NCI-H2081 treated with DMSO at 0.1 percent for 48 hours (cell line): ENCODE measurements at regions not wholly inside any gene's neighbourhood (a gene's known extent, or its start where the extent isn't known, plus 50 kb on each side); places are given as distances from the start of the nearest gene placed in this dataset.
"Not testable (repeated sequence)": the region's sequence is repeated elsewhere in the genome, so short reads cannot be mapped to it uniquely, and the experiment has no call there.

Experiments used
- DNase-seq: peaks from one replicate; lab custom pipeline; 2025; lab: John Stamatoyannopoulos, UW

DNA sequence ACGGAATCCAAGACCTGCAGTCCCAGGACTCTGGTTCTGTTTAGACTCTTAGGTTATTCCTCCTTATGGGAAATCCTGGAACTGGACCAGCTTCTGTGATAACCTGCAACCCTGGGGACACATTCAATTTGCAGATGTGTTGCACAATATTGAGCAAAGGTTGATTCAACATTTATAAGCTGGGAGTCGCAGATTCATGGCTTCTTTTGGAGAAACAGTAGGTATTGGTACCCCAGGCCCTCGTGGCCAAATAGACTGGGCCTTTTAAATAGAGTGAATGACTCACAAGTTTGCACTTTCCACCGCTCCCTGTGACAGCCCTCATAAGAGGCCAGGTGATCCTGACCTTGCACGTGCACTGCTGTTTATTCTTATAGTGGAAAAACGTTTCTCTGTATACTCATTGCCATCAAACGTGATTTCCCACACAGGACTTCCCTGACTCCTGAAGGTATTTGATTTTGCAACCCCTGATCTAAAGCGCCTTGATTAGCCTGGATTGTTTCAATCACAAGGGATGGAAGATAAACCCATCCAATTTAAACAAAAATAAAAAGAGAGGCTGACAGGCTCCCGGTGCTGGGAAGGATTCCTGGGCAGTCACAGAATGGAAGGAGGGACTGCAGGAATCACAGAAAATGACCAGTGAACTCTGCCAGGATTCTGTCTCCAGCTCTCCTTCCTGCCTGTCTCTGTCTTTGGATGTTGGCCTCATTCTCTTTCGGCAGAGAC lies 98.0 kb downstream of the VCPKMT start:
- no peak for DNase-seq

DNA sequence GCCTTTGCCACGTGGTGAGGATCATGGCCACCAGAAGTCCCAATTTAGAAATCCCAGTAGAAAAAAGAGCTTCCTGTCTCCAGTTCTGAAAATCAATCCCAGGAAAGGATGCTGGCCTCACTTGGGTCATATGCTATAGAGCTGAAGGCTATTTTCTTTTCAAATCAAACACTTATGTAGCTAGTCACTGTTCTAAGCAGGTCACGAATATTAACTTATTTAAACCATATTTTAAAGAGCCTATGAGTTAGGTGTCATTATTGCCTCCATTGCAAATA lies 97.5 kb downstream of the VCPKMT start:
- DNase-seq, result no peak

DNA sequence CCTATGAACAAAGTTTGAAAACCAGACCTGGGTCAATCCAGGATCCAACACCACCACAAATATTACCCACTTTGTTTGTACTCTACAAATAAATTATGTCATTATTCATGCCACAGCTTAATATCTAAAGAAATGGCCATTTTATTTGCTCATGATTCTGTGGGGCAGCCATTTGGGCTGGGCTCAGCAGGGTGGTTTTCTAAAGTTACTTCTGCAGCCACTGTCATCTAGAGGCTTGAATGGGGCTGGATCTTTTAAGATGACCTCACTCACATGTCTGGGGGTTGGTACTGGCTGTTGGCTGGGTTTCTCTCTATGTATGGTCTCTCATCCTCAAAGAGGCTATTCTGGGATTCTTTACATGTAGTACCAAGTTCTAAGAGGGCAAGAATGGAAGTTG lies 96.2 kb downstream of the VCPKMT start:
- DNase-seq, result no peak

DNA sequence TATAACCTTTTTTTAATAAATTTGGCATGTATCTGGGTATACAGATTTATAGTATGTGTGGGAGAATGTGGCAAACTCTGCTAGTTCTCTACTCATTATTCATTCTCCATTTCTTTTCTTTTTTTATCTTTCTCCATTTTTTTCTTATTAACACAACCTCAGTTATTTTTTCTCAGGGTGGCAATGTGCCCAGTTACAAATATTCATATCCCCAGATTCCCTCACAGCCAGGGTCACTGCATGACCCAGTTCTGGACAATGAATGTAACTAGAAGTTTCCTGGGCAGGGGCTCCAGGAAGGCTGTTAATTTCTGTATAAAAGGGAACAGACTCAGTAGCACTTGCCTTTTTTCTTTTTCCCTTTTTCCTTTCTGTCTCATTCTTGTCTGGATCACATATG lies 95.6 kb downstream of the VCPKMT start:
- DNase-seq, result no peak

DNA sequence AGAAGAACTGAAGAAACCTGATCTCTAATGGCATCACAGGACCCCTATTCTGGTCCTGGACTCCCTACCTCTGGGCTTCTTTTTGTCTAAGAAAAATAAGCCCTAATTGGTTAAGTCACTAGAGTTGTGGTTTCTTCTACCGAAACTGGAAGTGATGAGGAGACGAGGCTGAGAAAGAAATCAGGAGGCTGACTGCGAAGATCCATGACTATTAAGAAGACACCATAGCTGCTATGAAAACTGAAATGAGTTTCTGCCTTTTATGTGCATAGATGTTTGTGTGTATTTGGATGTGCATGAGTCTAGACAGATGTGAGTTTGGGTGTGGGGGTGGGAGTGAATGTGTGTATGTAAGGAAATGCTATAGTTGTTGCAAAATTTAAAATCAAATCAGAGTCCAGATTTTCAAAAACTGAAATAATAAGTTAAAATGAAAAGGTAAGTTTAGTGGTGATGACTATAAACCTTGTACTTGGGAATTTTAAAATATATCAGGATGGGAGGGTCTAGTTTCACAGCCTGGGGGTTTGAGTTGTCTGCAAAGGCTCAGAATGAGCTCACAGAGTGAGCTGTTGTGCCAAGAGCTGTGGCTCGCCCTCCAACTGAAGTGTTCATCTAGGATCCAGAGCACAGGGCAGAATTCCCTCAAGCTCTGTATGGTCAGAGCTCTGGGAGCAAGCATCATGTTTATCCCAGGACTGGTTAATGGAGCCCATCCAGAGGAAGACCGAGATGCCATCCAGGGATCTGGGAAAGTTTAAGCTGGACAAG lies 94.9 kb downstream of the VCPKMT start:
- no peak for DNase-seq

DNA sequence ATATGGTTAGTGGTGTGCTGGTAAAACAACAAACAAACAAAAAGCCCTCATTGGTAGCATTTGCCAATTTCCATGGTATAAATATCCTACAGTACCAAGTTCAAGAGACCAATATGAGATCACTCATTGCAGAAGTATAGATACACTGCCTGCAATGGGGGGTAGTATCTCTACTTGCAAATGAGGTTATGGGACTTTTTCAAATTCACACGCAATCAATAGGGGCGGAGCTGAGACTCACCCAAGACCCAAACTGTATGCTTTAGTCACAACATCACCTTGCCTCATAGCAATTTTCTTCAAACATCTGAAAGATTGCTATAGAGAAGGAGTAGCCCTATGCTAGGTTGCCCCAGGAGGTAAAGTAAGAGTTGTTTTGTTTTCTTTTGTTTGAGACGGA lies 93.7 kb downstream of the VCPKMT start:
- DNase-seq, result no peak

DNA sequence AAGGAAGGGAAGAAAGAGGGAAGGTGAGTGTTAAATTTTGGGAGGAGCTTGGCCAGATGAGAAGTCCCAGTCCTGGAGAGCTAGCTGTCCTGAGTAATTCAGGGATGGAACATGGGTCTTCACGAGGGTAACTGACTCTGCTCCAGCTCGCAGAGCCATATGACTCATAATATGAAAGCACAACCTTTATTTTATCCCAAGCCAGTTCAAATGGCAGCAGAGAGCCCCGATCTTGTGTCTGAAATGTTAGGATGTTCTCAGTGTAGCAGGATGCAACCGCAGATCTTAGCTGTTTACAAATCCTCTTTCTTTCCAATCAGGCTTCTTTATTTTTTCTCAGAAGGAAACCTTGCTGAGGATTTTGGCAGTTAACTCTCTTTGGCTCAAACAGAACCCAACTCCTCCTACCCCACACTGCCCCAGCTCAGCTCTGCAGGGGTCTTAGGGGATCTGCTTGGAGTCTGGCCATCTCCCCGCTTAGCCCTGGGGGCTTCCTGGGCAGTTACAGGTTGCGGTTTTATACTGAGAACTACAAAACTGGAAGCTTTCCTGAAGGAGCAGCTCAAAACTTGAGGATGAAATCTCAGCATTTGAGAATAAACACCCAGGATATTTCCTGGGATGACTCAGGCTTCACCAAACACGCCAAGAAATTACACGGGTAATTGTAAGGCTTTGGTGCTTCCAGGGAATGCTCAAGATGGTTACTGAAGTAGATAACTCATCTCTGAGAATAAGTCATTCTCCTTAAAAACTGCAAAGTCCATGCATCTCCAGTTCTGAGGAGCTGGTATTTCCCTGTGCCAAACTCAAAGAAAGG lies 92.5 kb downstream of the VCPKMT start:
- DNase-seq, result no peak

DNA sequence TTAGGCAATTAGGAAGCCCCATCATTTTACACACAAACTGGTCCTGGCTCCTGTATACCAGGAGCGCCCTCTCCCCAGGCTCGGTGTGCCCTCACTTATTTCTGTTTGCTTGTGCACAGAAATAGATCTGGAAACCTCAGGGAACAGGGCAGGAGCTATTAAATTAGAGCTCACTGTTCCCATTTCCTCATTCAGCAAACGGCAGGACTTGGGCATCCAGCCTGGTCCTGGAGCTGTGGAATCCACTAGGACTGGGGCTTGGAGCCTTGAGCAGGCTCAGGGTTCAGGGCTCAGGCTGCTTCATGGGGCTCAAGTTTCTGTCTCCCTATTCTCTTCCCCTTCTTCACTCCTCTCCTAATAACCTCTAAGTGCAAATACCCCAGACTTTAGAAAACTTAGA lies 91.3 kb downstream of the VCPKMT start:
- no peak for DNase-seq

DNA sequence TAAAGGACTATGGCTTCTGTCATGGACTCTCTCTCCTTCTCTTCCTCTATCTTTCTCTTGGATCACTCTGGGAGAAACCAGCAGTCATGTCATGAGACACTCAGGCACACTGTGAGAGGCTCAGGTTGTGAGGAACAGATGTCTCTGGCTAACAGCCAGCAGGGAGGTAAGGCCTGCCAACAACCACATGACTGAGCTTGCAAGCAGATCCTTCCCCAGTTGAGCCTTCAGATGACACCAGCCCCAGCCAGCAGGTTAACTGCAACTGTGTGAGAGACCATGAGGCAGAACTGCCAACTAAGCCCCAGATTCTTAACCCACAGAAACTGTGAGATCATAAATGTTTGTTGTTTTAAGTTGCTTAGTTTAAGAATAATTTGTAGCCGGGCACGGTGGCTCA lies 90.6 kb downstream of the VCPKMT start:
- no peak for DNase-seq

DNA sequence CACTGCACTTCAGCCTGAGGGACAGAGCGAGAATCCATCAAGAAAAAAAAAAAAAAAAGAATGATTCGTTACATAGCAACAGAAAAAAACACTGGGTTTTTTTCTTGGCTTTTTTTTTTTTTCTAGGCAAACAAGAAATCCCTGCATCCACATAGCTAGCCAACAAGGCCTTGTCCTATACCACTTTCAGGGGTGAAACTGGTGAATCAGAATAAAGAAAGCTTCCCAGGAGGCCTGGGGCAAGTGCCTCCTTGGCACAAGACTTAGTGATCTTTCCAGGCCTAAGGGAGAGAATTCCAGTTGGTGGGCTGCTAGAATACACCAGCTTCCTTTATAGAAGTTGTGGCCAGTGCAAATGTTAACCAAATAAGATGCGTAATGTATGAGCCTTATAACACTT lies 90.0 kb downstream of the VCPKMT start:
- DNase-seq, result no peak

DNA sequence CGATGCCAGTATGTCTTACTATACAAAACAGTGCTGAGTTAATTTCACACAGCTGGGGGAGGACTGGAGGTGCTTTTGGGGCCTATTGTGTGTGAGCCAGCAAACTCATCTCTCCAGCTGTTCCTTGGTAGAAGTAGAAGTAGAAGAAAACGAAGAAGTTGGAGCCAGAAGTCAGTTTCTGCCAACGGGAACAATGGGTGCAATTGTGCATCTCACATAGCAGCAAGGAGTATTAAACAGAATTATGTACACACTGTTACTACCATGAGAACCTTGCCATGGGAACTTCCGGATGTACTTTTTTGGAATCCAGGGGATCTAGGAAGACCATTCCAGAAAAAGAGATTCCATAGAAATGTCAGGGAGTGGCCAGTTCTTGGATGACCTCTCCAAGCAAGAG lies 88.6 kb downstream of the VCPKMT start:
- no peak for DNase-seq

DNA sequence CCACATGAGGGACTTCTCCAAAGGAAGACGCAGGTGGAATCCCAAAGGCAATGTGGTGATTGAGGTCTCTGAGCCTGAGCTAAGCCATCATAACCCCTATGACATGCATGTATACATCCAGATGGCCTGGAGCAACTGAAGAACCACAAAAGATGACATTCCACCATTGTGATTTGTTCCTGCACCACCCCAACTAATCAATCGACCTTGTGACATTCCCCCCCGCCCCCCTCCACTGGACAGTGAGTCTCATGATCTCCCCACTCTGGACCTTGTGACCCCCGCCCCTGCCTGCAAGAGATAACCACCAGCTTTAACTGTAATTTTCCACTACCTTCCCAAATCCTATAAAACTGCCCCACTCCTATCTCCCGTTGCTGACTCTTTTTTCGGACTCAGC lies 87.9 kb downstream of the VCPKMT start:
- DNase-seq, result no peak

DNA sequence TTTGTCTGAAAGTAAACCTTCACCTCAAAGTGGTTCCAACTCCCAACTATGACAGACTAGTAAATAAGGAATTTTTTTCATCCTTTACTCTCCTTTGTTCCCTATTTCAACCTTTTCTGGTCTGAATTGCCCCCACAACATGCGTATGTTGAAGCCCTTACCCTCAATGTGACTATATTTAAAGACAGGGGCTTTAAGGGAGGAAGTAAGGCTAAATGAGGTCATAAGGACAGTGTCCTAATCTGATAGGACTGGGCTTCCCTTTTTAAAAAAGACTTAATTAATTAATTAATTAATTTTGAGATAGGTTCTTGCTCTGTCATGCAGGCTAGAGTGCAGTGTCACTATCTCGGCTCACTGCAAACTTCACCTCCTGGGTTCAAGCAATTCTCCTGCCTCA lies 86.3 kb downstream of the VCPKMT start:
- no peak for DNase-seq

DNA sequence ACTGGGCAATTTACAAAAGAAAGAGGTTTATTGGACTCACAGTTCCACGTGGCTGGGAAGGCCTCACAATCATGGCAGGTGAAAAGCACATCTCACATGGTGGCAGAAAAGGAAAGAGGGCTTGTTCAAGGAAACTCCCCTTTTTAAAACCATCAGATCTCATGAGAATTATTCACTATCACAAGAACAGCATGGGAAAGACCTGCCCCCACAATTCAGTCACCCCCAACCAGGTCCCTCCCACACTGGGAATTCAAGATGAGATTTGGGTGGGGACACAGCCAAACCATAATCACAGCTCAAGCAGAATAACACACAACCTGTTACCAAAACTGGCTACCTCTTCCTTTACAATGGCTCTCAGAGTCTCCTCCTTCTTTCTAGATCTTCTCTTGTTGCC lies 85.5 kb downstream of the VCPKMT start:
- not testable (repeated sequence) for DNase-seq

DNA sequence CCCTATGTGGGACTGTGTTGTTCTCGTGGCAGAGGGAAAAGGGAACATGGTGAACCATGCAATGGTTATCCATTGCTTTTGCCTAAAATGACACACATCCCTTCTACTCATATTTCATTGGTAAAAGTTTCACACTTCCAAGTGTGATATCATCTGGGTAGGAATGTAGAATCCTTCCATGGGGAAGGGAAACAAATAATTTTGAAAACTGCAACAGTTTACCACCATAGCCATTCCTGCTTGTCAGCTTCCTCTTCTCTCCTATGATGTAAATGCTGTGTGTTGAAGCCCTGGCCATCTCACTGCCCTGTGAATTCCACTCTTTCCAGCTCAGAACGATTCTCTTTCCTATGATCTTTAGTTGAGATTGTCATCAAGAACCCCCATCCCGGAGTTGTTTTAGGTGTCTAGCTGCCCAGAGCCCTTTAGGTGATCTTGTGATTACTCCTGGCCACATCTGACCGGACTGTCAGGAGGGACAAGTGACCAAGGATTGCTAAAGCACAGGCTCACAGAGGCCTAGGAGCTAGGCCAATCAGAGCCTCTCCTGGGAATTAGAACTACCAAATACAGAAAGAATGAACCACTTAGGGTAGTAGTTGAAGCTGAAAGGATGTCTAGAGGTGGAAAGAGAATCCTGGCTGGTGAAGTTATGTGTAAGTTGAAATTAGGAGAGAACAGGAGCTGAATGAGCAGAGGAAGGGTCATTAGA lies 84.6 kb downstream of the VCPKMT start:
- DNase-seq, result no peak

DNA sequence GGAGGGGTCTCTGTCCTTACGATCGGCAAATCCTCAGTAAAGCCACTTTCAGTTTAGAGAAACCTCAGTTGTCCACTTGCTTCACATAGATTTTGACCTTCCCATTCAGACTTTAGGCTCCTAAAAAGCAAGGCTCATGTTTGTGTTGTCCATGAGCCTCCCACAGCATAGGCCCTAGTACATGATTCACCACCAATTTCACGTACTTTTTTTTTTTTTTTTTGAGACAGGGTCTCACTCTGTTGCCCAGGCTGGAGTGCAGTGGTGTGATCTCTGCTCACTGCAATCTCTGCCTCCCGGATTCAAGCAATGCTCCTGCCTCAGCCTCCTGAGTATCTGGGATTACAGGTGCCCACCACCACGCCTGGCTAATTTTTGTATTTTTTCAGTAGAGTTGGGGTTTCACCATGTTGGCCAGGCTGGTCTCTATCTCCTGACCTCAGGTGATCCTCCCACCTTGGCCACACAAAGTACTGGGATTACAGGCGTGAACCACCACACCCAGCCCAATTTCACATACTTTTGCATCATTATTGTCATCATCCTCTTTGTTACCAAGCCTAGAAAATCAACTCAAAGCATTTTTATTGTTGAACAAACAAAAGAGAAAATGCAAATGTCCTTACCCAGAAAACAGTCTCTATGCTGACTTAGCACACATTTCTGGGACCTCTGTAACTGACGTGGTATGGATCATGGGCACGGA lies 83.8 kb downstream of the VCPKMT start:
- not testable (repeated sequence) for DNase-seq

DNA sequence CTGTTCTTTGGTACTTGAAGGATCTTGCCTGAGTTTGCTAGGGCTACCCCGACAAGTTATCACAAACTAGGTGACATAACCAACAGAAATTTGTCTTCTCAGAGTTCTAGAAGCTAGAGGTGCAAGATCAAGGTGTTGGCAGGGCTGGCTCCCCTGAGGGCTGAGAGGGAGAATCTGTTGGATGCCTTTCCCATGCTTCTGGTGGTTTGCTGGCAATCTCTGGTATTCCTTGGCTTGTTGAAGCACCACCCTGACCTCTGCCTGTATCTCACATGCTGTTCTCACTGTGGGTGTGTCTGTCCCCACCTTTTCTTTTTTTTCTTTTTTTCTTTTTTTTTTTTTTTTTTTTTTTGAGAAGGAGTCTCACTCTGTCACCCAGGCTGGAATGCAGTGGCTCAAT lies 81.2 kb downstream of the VCPKMT start:
- DNase-seq, result no peak

DNA sequence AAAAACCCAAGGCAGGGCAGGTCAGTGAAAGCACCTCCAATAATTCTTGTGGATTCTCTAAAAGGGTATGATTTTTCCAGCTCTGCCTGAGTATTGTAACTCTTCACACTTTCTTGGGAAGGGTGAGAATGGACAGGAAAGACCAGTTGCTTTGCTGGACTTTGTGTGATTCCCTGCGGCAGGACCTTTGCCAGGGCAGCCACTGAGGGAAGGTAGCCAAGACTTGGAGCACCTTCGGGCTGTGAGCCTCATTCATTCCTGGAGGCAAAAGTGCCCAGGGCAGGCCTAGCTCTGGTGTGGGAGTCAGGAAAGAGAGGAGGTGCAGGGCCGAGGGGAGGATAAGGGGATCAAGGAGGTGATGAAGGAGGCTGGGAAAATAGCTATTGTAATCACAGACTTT lies 80.2 kb downstream of the VCPKMT start:
- DNase-seq, result no peak

DNA sequence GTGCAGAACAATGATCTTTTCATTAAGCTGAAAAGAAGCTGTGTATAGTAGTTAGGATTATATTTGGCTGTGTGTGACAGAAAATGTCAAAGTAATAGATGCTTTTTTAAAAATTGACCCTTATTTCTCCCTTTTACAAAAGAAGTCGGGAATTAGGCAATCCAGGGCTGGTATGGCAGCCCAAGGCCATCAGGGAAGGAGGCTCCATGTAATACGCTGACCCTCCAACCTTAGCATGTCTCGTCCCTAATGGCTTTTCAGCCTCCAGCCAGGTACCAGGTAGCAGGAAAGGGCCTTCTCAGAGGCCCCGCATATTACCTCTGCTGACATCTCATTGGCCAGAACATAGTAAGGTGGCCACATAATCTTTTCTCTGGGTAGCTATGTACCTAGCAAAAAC lies 79.7 kb downstream of the VCPKMT start:
- DNase-seq, result no peak

DNA sequence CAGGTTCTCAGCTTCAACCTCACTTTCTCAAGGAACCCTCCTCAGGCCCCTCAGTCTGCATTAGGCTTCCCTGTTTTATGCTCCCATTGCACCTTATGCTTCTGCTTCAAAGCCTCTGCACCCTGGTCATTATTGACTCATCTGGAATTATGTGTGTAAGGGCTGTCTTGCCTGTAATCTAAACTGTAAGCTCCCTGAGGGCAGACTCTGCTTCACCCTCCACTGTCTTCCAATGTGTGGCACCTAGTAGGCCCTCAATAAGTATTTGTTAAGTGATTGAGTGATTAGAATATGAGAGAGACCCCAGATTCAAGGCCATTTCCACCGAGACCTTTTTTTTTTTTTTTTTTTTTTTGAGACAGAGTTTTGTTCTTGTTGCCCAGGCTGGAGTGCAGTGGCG lies 79.1 kb downstream of the VCPKMT start:
- no peak for DNase-seq

DNA sequence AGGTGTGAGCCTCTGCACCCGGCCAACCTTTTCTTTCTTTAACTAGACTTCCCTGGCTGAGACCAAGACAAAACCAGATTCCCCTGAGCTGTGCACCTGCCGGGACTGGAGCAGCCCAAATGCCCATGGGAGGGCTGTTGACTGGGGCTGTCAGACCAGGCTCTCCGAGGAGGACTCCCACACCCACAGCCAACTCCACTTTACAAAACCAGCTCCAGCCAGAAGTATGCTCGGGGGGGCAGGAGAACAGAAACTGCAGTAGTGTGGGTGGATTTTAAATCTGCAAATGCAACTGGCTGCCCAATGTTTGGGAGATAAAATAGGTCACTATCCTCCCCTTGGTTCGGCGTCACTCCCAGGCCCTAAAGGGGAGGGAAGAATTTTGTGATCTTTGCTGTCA lies 78.5 kb downstream of the VCPKMT start:
- DNase-seq, result no peak
